ENCODE measurements at regions not wholly inside any gene's neighbourhood (a gene's known extent, or its start where the extent isn't known, plus 50 kb on each side); places are given as distances from the start of the nearest gene placed in this dataset.
"Not testable (repeated sequence)": the region's sequence is repeated elsewhere in the genome, so short reads cannot be mapped to it uniquely, and the experiment has no call there.

DNA sequence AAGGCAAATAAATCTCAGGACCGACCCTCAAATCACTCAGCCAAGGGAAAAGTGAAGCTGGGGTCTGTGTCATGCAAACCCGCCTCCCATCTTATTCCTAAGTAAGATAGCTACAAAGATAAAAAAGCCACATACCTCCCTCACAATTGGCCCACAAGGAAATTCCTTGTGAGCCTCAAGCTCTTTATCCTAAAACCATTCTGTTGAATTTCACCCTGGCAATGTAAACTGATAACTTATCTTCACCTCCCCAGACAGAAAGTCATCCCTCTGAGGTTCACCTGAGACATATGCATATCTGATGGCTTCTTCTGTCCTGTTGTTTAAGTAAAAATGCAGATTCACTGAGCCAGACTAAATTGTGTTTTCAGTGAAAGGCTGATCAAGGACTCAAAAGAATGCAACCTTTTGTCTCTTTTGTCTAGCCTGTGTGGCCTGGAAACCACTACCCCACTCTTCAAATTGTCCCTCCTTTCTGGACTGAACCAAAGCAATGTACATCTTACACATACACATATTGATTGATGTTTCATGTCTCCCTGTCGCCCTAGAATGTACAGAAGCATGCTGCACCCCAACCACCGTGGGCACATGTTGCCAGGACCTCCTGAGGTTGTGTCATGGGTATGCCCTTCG is 91.3 kb downstream of the MFAP3L start:
- no peak for DNase-seq

DNA sequence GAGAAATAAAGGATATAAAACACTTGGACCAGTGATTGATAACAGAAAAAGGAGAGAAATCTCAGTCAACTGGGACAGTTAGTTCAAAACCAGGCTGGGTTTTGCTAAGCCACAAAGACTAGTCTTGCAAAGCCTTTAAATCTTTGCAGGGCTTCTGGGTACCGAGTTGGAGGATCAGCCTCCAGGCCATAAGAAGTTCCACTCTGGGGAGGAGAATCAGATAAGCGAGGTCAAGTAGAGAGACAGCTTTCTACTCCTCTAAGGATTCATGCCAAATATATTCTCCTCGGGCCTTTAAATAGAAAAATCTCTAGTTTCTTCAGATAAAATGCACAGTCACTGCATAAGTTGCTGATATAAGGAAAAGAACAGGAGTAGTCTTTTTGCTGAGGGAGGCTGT is 92.7 kb downstream of the MFAP3L start:
- DNase-seq, result no peak

DNA sequence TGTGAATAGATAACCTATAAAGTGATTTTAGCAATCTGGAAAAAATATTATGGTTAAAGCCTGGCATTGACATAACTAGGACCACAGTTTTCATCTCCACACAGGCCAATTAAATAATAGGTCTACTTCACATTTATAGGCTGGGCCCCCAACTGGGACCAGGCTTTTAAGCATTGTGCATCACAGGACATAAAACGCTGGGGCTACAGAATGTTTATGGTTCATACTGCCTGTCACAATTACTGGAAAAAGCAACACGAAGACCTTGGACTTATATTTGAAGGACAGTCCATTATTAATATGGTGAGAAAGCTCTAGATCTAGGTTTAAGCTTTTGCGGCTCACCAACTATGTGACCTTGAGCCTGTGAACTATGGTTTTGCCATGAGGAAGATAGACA is 94.2 kb downstream of the MFAP3L start:
- DNase-seq, result no peak

DNA sequence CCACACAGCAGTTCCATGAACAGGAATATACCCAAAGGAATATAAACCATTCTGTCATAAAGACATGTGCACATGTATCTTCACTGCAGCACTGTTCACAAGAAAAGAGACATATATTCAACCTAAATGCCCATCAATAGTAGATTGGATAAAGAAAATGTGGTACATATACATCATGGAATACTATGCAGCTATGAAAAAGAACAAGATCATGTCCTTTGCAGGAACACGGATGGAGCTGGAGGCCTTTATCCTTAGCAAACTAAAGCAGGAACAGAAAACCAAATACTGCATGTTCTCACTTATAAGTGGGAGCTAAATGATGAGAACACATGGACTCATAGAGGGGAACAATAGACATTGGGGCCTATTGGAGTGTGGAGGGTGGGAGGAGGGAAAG is 95.4 kb downstream of the MFAP3L start:
- DNase-seq, result not testable (repeated sequence)

DNA sequence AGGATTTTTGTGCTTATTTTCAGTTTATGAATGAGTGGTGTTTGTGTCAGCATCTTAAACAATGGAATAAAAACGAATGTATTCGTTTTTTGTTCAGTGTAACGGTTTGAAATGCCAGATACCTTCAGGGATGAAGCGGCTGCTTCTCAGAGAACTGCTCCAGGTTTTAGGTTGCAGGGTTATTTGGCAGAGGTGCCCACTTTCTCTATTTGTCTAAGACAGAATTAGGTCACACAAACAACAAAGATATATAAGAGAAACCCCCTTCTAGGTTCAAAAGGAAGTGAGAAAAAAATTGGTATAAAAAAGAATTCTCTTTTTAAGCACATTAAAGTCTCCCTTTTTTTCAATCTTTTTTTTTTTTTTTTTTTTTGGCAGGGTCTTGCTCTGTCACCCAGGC is 98.9 kb downstream of the MFAP3L start:
- DNase-seq, result no peak

DNA sequence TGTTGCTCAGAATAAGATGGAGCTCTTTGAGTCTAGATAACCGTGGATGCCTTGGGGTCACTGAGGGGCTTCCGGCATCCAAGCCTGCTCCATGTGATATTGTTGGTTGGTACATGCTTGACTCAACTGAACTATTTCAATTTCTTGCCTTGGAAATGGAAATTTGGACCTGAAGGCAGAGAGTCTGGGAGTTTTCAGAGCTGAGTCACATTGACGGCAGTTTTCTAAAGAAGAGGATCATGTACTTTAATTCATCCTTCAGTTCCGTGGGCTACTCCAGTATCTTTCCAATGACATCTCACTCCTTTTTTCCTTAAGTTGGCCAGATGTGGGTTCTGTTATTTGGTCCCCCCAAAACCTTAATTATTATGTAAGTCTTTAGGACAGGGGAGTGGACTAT is 100.5 kb downstream of the MFAP3L start:
- DNase-seq, result no peak

DNA sequence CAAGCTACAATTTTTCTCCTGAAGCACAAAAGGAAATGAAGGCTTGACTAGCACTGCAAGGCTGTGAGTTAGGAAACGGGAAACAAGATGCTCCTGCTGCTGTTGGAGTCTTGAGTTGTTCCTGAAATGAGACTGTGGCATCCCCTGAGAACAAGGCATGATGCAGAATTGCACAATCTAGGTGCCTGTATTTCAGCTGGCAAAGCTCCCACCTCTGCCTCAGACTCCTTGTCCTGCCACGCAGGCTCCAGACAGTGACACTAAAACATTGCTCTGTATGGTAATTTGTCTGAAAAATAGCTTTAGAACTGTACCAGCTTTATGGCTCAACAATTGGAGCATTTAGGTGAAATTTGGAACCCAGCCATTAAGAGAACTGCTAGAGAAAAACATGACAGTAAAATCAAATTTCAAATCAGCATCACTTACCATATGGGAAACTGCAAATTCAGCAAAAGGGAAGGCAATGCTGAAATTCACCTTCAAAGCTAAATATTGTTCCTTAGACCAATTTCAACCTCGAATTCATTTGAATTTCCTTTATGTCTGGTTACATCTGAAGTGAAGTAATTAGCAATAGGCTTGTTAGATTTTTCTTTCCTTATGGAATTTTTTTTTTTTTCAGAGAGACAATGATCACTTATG is 103.4 kb downstream of the MFAP3L start:
- DNase-seq, result no peak

DNA sequence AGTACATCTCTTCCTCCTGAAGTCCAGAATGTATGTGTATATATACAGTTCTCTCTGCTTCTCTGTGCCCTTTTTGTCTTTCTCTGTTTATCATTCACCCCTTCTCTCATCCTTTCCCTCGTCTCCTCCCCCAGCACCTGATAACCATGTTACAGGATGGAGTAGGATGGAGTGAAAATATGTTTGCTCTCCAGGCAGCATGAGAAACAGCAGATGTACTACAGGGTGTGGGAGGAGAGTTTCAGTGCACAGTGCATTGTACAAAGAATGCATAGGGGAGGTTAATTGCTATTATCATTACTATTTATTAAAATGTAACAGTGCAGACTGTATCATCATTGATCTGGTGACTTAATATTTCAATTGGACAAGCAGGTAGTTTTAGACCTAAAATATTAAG is 104.5 kb downstream of the MFAP3L start:
- no peak for DNase-seq

DNA sequence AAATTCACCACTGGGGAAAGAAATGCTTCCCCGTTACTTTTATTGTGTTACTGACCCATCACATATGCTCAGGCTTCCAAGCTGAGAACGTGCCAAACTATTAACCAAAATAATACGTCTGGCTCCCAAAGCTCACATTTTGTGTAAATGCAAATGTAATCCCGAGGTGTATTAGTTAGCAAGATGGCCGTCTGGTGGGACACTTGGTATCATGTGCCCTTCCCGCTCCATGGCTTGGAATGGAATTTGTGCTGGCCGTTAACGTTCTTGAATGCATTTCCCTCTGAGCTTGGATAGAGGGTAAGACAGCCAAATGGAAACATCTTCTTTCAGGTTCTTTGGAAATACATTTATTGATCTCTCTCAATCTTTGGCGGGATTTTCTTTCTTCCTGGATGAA is 105.0 kb downstream of the MFAP3L start:
- DNase-seq, result no peak

DNA sequence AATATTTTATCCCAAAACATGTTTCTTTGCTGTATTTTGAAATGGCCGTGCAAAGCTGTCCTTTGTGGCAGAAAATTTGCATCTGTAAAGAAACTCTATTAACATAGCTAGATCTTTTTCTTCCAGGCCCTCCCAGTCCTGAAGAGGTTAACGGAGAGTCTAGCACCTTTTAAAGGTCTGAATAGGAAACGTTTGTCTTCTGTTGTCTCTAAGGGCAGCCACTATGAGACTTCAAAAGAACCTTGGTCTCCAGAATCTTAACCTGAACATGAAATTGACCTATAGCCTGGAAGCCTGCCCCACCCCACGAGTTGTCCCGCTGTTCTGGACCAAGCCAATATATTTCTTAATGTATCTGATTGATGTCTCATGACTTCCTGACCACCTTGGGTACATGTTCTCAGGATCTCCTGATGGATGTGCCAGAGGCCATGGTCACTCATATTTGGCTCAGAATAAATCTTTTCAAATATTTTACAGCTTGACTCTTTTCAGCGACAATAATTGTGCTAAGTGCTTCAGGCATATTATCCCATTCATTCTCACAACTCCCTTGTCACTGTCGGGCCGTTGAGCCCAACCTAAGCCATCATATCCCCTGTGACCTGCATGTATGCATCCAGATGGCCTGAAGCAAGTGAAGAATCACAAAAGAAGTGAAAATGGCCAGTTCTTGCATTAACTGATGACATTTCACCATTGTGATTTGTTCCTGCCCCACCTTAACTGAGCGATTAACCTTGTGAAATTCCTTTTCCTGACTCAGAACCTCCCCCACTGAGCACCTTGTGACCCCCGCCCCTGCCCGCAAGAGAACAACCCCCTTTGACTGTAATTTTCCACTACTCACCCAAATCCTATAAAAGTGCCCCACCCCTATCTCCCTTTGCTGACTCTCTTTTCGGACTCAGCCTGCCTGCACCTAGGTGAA is 106.7 kb downstream of the MFAP3L start:
- not testable (repeated sequence) for DNase-seq

DNA sequence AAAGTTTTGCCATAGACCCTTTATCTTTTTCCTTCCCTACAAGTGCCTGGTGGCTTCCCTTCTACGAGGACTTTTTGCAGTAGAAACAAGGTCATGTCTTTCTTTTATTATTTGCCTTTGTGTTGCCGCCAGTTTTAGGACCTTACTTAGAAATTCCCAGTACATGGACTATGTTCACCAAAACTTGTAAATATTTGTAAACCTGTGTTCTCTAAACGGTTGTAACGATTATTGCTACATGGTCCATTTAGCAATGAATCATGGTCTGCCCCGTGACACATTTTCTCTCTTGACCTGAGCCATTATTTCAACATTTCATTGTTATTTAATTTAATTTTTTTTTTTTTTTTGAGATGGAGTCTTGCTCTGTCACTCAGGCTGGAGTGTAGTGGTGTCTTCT is 110.7 kb downstream of the MFAP3L start:
- DNase-seq, result no peak

DNA sequence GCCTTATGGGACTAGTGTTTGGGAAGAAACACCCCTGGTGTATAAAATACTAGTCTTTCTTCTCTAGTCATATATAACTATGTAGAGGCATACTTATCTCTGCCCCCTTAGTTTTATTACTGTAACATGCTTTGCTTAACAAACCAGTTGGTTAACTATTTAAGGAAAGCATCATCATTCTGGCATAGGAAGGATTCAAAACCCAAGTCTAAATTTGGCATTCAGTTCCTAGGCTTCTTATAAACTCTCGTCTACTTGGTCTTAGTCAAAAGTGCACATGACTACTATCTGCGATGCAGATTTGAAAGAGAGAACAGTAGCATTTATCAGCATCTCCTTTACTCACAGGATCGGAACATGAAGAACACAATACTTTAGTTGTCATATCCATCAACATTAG is 111.3 kb downstream of the MFAP3L start:
- no peak for DNase-seq

DNA sequence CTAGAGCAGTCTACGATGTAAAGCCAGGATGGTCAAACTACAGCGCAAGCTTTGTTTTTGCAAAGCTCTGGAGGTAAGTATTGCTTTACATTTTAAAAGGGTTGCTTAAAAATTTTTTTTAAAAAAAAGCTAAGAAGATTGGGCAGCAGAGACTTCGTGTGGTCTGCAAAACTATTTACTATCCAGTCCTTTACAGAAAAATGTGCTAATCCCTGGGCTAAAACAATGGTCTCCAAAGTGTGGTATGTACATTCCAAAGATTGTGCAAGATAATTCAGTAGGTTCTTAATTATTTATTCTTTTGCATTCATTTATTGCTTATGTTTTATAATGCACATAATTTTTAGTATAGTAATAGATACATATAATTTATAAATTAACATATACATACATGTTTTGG is 113.2 kb downstream of the MFAP3L start:
- DNase-seq, result no peak

DNA sequence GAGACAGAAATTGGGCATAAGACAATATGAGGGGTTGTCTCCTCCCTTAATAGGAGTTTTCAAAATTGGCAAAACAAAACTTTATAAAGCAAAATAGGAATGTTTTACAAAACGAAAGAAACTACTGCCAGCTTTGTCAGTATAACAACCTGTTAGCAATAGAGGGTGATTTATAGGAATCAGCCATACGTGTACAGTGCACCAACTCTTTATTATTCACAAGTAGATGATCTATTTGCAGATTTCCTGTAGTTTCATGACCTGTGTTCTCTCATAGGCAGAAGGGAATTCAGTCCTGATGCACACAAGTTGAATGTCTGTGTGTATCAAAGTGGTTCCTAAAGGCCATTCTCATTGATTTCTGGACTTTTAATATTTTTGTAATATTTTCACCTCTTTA is 116.3 kb downstream of the MFAP3L start:
- no peak for DNase-seq

DNA sequence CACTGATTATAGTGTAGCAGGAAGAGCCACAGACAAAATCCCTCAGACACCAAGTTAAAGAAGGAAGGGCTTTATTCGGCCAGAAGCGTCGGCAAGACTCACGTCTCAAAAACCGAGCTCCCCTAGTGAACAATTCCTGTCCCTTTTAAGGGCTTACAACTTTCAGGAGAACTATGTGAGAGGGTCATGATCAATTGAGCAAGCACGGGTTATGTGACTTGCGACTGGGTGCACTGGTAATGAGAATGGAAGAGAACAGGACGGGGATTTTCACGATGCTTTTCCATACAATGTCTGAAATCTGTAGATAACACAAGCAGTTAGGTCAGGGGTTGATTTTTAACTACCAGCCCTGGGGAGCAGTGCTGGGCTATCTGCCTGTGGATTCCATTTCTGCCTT is 116.7 kb downstream of the MFAP3L start:
- no peak for DNase-seq

DNA sequence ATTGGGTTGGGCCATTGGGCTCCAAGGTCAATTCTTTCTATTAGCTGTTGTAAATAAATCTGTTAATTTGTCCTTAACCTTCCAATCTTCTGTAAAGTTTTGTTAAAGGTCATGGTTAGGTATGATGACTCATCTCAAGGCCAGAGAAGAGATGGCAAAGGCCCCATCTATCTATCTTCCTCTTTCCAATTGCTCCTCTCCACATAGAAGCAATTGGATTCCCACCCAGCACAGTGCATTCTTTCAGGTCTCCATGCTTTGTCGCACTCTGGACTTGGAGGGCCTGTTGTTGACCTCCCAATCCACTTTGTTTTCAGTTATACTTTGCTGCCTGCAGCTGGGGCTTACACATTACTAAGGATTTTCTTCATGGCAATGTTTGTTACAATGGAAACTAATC is 118.5 kb downstream of the MFAP3L start:
- no peak for DNase-seq

DNA sequence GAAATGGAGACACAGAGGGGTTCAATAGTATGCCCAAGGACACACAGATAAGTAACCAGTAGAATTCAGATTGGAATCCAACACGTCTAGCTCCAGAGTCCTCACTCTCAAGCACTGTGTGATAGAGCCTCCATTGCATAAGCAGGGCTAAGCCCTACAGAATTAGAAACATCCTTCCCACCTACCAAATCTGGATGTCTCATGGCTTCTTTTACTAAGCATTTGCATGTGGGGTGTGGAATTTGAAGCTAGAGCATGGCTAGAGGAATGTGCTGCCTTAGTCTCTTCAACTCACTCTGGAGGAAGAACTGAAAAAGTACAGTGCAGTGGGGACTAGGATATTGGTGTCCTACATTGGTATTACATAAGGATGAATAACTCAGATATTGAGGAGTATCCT is 119.4 kb downstream of the MFAP3L start:
- no peak for DNase-seq

DNA sequence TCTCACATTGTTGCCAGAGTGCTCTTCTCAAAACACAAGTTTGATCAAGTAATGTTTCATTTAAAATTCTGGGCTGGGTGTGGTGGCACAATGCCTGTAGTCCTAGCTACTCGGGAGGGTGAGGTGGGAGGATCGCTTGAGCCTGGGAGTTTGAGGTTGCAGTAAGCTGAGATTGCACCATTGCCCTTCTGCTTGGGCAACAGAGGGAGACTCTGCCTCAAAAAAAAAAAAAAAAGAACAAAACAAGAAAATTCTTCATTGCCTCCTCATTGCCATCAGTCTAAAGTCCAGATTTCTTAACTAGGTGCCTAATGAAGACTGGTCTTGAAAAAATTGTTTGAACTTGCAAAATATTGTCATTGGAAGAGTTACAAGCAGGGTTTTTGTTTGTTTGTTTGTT is 120.1 kb downstream of the MFAP3L start:
- DNase-seq, result no peak

DNA sequence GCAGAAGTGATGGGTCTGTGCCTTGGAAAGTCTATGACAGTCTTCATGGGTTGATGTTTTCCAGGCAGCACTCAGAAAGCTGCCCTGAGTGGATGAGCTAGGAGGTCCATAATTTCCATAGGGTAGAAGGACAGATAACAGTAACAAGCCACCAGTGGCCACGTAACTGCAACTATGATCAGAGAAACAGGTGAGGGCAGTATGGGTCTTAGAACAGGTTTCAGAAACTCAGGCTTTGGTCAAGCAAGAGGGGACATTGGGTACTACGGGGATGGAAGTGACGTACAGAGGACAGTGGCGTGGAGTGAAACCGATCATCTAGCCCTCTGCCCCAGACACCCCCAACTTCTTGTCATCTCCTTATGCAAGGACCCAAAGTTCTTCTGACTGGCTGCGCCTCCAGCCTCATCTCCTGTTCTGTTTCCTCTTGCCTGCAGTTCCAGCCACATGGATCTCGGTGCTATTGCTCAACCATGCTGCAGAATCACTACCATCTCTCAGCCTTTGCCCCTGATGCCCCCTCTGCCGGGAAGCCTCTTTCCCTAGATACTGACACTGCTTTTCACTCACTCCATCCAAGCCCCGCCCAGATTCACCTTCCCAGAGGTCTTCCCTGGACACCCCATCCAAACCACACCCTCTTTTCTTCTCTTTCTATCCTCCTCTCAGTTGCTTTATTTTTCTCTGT is 123.4 kb downstream of the MFAP3L start:
- DNase-seq, result no peak

DNA sequence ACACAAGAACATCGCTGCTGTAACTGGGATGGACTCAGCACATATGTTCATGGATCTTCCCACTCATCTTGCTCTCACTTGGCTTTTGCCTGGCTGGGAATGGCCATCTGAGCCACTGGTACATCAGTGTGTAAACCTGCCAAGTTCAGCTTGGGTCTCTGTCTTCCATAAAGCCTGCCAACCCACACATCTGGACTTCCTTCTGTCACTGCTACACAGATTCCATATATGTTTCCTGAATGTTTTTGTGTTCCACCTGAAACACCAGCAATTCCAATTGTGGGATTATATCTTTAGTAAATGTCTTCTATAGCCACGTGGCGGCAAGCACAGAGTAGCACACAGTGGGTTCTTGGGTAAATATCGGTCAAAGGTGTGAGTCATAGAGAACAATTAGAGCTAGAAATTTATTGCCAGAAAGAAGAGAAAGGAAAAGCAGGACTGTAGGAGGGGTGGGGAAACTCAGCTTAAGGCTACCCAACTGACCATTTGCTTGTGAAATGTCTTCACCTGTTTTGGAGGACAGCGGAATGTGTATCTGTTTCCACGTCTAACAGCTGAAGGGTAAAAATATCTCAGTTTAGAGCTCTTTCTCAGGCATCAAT is 125.9 kb downstream of the MFAP3L start:
- DNase-seq, result no peak

DNA sequence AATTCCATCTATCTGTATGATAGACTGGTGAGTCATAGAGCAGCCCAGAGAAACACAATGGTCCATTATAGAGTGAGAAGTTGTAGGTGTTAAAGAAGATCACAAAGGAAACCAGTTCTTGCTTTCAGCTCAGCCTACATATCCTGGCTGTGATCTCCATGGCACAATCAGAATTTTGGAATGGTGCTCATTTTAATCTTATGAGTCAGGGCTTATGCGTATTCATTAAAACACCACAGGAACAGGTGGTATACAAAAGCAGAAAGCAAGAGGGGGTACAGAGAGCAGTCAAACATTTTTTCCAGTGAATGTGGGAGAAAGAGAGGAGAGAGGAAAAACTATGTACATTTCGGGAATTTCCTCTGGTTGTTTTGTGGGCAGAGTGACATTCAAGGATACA is 126.9 kb downstream of the MFAP3L start:
- DNase-seq, result no peak

DNA sequence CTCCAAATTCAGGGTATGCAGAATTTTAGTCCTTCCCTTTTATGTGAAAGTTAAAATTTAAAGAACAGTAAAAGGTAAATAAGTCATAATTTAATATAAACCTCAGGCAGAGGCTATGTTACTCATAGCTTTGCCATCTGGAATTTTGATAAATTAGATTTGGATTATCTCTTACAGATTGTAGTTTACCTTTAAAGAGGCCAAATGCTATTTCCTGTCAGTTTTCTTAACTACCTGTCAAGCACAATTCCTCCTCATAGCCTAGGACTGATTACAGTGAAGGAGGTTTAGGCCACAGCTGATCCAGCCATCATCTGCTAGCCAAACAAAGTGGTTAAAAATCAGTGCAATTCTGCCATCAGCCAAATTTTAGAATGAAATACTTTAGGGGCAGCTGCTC is 128.1 kb downstream of the MFAP3L start:
- DNase-seq, result no peak

DNA sequence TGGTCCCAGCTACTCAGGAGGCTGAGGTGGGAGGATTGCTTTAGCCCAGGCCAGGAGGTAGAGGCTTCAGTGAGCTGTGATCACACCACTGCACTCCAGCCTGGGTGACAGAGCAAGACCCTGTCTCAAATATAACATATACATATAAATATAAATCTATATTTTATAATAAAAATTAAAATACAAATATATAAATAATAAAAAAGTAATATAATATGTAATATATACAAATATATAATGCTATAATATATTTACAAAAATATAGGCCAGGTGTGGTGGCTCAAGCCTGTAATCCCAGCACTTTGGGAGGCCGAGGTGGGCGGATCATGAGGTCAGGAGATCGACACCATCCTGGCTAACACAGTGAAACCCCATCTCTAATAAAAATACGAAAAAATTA is 131.4 kb downstream of the MFAP3L start:
- DNase-seq, result not testable (repeated sequence)
